GM13977 (cell line): ENCODE measurements at regions not wholly inside any gene's neighbourhood (a gene's known extent, or its start where the extent isn't known, plus 50 kb on each side); places are given as distances from the start of the nearest gene placed in this dataset.

Experiments
- DNase-seq: peaks from one replicate; pipeline ENCODE4 v3.0.0; 2012; ENCODE audit warnings: low spot score
- in situ Hi-C: fragments of 300-500 bp; cut with MboI; formaldehyde crosslinking; loops from one replicate; pipeline ENCODE4 v1.12.0; 2022; ENCODE audit warnings: low sequenced_read_pairs, low pct_unique_long_range_greater_than_20kb, mixed read lengths, inconsistent platforms; ENCODE audit not compliant: unreplicated experiment
- TF ChIP-seq, protein P1 (sequence below): IDR thresholded peaks from 2 replicates; pipeline ENCODE4 v1.5.1; 2012; ENCODE audit warnings: mild to moderate bottlenecking, control low read depth; ENCODE audit not compliant: insufficient read depth; ENCODE audit errors: extremely low read depth, missing control alignments

DNA sequence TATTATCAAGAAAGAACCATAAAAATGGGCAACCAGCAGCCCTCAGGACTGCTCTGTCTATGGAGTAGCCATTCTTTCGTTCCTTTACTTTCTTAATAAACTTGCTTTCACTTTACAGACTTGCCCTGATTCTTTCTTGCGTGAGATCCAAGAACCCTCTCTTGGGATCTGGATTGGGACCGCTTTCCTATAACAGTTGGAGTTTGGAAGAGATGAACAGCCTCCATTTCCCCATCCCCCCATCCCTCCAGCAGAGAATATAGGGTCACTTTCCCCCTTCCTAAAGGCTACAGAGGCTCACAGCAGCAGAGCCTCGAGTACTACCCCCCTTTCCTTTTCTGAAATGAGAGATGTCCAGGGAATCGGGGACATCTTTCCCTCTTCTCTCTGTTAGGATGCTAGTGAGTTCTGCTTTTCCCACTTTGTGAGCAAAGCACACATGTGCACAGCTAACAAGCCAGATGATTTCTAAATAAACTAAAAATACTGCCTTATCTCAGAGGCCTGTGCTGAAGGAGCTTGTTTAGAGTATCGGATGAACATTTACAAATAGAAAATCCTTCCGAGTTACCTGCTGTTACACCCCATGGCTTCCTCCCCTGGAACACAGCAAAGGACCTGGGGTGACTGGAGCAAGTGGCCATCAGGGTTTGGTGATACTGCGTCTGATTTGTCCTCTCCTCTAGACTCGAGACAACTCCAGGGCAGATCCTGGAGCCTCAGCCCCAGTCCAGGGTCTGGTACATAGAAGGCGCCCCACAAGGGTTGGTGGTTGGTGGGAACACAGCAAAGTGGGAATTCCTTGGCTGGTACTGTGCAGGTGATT lies 144.2 kb downstream of the SLC38A6 start:
- TF ChIP-seq, protein P1, sequence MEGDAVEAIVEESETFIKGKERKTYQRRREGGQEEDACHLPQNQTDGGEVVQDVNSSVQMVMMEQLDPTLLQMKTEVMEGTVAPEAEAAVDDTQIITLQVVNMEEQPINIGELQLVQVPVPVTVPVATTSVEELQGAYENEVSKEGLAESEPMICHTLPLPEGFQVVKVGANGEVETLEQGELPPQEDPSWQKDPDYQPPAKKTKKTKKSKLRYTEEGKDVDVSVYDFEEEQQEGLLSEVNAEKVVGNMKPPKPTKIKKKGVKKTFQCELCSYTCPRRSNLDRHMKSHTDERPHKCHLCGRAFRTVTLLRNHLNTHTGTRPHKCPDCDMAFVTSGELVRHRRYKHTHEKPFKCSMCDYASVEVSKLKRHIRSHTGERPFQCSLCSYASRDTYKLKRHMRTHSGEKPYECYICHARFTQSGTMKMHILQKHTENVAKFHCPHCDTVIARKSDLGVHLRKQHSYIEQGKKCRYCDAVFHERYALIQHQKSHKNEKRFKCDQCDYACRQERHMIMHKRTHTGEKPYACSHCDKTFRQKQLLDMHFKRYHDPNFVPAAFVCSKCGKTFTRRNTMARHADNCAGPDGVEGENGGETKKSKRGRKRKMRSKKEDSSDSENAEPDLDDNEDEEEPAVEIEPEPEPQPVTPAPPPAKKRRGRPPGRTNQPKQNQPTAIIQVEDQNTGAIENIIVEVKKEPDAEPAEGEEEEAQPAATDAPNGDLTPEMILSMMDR, result no peak
- no peak for DNase-seq
- in situ Hi-C loops, result no loop called here

DNA sequence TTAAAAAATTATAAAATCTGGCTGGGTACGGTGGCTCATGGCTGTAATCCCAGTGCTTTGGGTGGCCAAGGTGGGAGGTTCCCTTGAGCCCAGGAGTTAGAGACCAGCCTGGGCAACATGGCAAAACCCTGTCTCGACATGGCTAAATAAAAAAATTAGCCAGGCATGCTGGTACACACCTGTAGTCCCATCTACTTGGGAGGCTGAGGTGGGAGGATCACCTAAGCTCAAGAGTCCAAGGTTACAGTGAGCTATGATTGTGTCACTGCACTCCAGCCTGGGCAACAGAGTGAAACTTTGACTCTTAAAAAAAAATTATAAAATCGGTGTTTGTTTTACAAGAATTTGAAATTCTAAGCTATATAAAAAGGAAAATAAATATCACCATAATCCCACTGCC lies 141.8 kb downstream of the SLC38A6 start:
- TF ChIP-seq, protein P1, result no peak
- DNase-seq, result no peak
- in situ Hi-C loops, result no loop called here

DNA sequence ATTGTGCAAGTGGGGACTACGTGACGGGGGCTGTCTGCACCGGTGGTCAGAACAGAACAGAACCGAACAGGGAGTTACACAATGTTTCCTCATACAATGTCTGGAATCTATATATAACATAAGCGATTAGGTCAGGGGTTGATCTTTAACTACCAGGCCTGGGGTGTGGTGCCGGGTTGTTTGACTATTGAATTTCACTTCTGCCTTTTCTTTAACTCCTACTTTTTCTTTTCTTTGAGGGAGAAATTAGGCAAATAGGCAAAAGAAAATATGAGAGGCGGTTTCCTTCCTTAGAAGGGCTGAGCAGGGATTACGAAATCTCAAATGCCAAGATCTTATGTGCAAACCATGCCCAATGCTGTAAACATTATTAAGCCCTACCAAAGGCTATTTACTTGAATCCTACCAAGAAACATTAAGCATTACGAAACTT lies 140.3 kb downstream of the SLC38A6 start:
- TF ChIP-seq, protein P1, result no peak
- DNase-seq, result no peak
- in situ Hi-C loops, result no loop called here

DNA sequence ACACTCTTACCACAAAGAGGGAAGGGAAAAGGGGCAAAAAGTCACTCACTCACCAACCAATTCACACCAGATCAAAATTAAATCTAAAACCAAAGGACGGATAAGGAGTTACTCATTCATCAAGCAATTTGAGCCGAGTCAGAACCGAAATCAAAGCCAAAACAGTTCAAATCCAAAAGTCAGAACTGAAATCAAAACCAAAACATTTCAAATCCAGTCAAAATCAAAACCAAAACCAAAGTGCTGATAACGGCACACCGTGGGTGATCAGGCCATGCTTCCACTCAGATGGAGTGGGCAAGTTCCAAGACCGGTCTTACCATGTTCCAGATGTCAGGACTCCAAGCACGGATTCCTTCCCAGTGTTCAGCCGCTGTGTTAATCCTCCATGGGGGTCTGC lies 139.5 kb downstream of the SLC38A6 start:
- in situ Hi-C loops, result no loop called here
- DNase-seq, result no peak
- TF ChIP-seq, protein P1, result no peak

DNA sequence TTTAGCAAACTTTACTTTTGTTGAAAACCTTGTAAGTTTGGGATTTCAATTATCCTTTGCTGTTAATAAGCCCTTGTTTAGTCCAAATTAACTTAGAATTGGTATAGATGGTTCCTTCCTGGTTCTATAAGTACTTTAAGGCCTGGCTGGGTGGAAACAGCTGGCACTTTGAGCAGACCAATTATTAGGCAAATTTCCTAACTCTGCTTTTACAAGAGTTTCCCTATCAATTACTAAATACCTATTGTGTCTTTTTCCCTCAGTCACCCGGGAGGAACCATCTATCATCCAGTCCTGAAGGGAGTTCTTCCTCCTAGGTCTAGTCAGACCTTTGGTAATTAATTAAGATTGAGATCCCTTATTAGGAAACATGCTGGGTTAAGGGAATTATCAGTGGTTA lies 138.0 kb downstream of the SLC38A6 start:
- DNase-seq, result no peak
- TF ChIP-seq, protein P1, result no peak
- in situ Hi-C loops, result no loop called here

DNA sequence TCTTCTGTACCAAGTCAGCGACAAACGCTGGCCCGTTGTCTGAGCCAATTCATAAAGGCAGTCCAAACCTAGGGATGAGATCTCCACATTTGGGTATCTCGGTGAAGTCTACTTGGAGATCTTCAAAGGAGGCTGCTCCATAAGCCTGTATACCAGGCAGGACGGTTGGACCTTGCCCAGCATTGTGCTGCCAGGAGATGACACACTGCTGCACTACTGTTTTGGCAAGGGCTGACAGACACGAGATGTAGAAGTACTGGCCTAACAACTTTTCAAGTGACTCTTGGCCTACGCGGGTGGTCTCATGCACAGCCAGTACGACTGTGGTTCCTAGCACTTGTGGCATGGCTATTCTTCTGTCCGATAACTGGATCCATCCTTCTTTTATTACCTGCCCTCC lies 135.3 kb downstream of the SLC38A6 start:
- in situ Hi-C loops, result no loop called here
- no peak for DNase-seq
- TF ChIP-seq, protein P1, result no peak
